HUES64 (cell line): ENCODE measurements at regions not wholly inside any gene's neighbourhood (a gene's known extent, or its start where the extent isn't known, plus 50 kb on each side); places are given as distances from the start of the nearest gene placed in this dataset.
"Not testable (repeated sequence)": the region's sequence is repeated elsewhere in the genome, so short reads cannot be mapped to it uniquely, and the experiment has no call there.

Experiments
- H3K27ac ChIP-seq: 2 replicates; pipeline ENCODE4 v1.7.0; 2013; ENCODE audit warnings: low read depth, low read length, inconsistent platforms
- H3K27me3 ChIP-seq: 2 replicates; pipeline ENCODE4 v1.6.1; 2013; ENCODE audit warnings: mild to moderate bottlenecking, low read length; ENCODE audit not compliant: insufficient read depth
- H3K36me3 ChIP-seq: 2 replicates; pipeline ENCODE4 v1.6.1; 2013; ENCODE audit warnings: mild to moderate bottlenecking, low read length; ENCODE audit not compliant: insufficient read depth
- H3K4me1 ChIP-seq: 2 replicates; pipeline ENCODE4 v1.6.1; 2013; ENCODE audit warnings: mild to moderate bottlenecking, low read length, moderate library complexity; ENCODE audit not compliant: insufficient read depth
- H3K4me3 ChIP-seq: 2 replicates; pipeline ENCODE4 v1.5.1; 2013; ENCODE audit warnings: mild to moderate bottlenecking, low read length, moderate library complexity
- H3K9ac ChIP-seq: 2 replicates; pipeline ENCODE4 v1.6.1; 2013; ENCODE audit warnings: mild to moderate bottlenecking, low read depth, low read length
- H3K9me3 ChIP-seq: 2 replicates; pipeline ENCODE4 v1.6.1; 2013; ENCODE audit warnings: low read depth, low read length; ENCODE audit not compliant: insufficient read depth
- WGBS: fragments of 150-250, 120-280 bp; methylation state at CpG from one replicate; pipeline ENCODE4 v1.1.7; 2013; ENCODE audit warnings: missing lambda C conversion rate; 5-methylcytosine and 5-hydroxymethylcytosine counted together

DNA sequence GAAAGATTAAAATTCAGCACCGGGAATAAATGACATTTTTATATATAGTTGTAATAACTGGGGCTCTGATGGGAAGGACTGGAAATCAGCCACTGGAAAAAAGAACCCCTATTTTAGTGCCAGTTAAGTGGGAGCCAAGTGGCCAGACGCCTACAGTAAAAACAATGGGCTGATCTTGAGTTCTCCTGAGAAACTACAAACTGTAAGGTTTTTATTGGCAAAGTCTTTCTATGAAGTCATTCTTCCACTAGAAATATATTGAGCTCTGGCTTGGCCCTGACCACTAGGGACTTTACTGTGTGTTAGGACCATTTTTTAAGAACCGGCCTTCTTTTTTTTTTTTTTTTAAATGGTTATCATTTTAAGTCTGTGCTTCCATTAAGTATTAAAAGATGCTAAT is 79.6 kb downstream of the ZNF22 start:
- H3K36me3 ChIP-seq = no peaks in the 10 kb centered on the region
- no peak overlapping the region for H3K27ac ChIP-seq
- H3K27me3 ChIP-seq = no peaks in the 10 kb centered on the region
- no peak overlapping the region for H3K4me3 ChIP-seq
- no peaks in the 10 kb centered on the region for H3K9me3 ChIP-seq
- 96% methylated on average over 2 of the region's 3 CpGs for WGBS
- no peak overlapping the region for H3K9ac ChIP-seq
- peaks cover 23% of the 10 kb centered on the region for H3K4me1 ChIP-seq

DNA sequence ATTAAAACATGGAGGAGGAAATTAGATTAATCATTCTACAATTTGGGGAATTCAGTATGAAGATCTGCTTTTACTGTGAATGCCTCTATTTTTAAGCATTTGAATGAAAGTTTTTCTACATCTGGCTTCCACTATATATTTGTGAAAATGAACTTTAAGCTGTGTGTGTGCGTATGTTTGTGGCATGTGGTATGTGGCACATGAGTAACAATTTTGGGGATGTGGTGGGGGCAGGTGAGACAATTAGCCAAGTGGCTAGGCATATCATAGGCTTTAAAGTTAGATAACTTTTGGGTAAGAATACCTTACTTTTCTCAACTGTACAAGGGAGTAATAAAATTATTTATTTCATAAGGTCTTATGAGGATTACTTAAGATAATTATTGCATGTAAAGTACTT is 81.5 kb downstream of the ZNF22 start:
- no peaks in the 10 kb centered on the region for H3K36me3 ChIP-seq
- no peak overlapping the region for H3K9ac ChIP-seq
- WGBS = 96% methylated on average over 1 of the region's 1 CpG
- H3K4me1 ChIP-seq = peaks cover 6% of the 10 kb centered on the region; the same call in 1 of the 2 replicates
- no peak overlapping the region for H3K4me3 ChIP-seq
- no peaks in the 10 kb centered on the region for H3K9me3 ChIP-seq
- no peaks in the 10 kb centered on the region for H3K27me3 ChIP-seq
- no peak overlapping the region for H3K27ac ChIP-seq

DNA sequence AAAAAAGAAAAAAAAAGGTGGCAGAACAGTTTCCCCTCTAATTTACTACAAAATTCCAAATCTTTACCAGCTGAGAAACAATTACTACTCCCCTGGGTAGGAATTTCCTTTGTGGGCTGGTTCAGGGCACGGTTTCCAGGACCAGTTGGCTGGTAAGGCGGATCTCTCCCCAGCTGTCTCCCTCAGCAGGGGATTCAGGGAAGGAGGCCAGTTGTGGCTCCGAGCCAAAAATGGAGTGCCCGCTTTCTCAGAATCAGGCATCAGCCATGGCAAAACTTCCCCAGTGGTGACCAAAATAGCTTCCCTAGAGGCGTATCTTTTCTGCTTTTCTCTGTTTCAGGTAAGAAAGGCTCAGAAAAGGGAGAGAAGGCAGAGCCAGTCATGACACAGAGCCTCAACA is 91.2 kb downstream of the ZNF22 start:
- 81% methylated on average over 5 of the region's 5 CpGs for WGBS
- Histone ChIP-seq H3K4me1 (peaks cover 13% of the 10 kb centered on the region; the same call in 1 of the 2 replicates), H3K9ac (no peak overlapping the region), H3K4me3 (no peak overlapping the region), H3K36me3 (no peaks in the 10 kb centered on the region), H3K9me3 (no peaks in the 10 kb centered on the region), H3K27me3 (no peaks in the 10 kb centered on the region), H3K27ac (no peak overlapping the region)

DNA sequence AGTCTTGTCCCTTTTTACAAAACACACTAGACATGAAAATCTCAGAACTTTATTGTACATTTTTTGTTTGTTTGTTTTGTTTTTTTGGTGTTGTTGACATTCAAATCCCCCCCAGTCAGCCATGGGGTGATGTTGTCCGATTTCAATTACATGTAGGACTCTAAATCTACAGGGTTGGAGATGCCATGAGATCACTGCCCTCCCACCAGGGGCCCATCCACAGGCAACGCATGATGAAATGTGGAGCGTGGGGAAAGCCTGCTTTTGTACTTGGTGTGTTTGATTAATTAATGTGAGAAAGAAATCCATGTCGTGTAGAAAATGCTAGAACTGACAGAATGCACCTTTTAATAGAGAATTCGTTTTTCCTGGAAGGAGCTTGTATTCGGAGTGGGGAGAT is 93.2 kb downstream of the ZNF22 start:
- H3K4me3 ChIP-seq = no peak overlapping the region
- no peaks in the 10 kb centered on the region for H3K36me3 ChIP-seq
- no peak overlapping the region for H3K27ac ChIP-seq
- H3K9ac ChIP-seq = no peak overlapping the region
- WGBS = 94% methylated on average over 6 of the region's 6 CpGs
- H3K4me1 ChIP-seq = peaks cover 13% of the 10 kb centered on the region; the same call in 1 of the 2 replicates
- H3K27me3 ChIP-seq = no peaks in the 10 kb centered on the region
- no peaks in the 10 kb centered on the region for H3K9me3 ChIP-seq

DNA sequence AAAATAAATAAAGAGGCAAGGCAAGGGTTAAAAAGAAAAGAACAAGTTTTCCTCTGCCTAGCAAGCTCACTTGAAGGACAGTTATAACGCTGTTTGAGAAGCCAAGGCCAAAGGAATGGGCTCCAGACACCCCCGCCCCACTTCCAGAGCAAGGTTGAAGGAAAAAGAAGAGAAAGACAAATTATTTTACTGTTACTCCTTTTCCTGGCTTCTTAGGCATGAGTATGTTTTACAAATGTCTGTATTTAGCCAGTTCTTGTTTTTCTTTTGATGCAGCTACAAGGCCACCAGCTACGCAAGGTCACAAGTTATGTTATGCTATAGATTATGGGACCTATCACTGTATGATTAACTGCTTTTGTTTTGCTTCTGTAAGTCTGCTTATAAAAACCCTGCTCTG is 94.6 kb downstream of the ZNF22 start:
- Histone ChIP-seq H3K4me1 (peaks cover 13% of the 10 kb centered on the region; the same call in 1 of the 2 replicates), H3K36me3 (no peaks in the 10 kb centered on the region), H3K27ac (no peak overlapping the region), H3K4me3 (no peak overlapping the region), H3K9me3 (no peaks in the 10 kb centered on the region), H3K27me3 (no peaks in the 10 kb centered on the region), H3K9ac (no peak overlapping the region)
- 77% methylated on average over 3 of the region's 3 CpGs for WGBS

DNA sequence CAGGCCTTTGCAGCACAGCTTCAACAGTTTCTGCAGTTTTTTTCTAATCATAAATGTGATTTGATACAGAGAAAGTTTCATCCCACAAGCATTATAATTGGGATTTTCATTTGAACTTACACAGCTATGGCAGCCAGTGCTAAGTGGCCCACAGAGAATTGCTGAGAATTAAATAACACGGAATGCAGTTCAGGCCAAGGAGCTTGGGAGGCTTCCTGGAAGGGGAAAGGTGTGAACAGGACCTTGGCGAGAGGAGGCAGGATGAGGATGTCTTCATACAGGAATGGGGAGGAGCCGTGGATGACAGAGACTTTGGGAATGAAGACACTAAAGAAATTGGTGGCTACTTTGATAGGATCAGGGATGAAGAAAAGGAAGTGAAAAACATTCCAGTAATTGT is 95.3 kb downstream of the ZNF22 start:
- Histone ChIP-seq H3K36me3 (no peaks in the 10 kb centered on the region), H3K9ac (no peak overlapping the region), H3K27me3 (no peaks in the 10 kb centered on the region), H3K4me3 (no peak overlapping the region), H3K9me3 (no peaks in the 10 kb centered on the region), H3K4me1 (peaks cover 13% of the 10 kb centered on the region; the same call in 1 of the 2 replicates), H3K27ac (no peak overlapping the region)
- WGBS = 70% methylated on average over 3 of the region's 3 CpGs

DNA sequence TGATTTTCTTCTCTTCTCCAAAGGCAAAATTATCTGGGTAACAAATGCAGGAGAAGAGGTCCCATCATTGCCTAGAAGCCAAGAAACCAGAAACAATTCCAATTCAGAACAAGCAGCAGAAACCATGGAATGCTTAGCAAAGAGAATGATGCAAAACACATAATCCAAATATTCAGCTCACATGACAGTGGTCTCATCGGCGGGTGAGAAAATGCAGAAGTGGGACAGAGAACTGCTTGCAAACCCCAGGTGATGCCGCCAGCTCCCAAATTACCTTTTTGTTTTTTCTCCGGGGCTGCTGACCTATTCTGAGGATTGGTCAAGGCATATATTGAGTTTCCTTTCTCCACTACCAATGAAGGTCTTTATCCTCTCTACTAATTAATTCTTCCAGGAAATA is 99.7 kb downstream of the ZNF22 start:
- H3K4me1 ChIP-seq = peaks cover 5% of the 10 kb centered on the region; the same call in 1 of the 2 replicates
- H3K36me3 ChIP-seq = no peaks in the 10 kb centered on the region
- H3K4me3 ChIP-seq = no peak overlapping the region
- WGBS = 96% methylated on average over 4 of the region's 4 CpGs
- no peak overlapping the region for H3K9ac ChIP-seq
- no peaks in the 10 kb centered on the region for H3K9me3 ChIP-seq
- H3K27ac ChIP-seq = no peak overlapping the region
- H3K27me3 ChIP-seq = no peaks in the 10 kb centered on the region

DNA sequence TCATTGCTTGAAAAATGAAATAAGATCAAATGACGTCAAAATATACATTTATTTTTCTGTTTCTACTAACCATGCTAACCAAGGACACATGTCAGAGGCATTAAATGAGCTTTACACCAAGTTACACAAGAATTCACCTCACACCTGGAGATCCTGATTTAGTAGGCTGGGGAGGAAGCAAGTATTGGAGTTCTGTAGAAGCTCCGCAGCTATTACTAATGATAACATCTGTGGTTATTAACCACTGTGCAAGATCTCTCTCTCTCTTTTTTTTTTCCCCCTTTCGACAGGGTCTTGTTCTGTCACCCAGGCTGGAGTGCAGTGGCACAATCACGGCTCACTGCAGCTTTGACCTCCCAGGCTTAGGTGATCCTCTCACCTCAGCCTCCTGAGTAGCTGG is 104.0 kb downstream of the ZNF22 start:
- Histone ChIP-seq H3K36me3 (no peaks in the 10 kb centered on the region), H3K4me1 (0 out of 2 replicates have a peak, but pooled peaks cover 3% of the 10 kb centered on the region), H3K9ac (no peak overlapping the region), H3K27ac (no peak overlapping the region), H3K27me3 (no peaks in the 10 kb centered on the region), H3K9me3 (no peaks in the 10 kb centered on the region), H3K4me3 (no peak overlapping the region)
- WGBS = 89% methylated on average over 4 of the region's 4 CpGs

DNA sequence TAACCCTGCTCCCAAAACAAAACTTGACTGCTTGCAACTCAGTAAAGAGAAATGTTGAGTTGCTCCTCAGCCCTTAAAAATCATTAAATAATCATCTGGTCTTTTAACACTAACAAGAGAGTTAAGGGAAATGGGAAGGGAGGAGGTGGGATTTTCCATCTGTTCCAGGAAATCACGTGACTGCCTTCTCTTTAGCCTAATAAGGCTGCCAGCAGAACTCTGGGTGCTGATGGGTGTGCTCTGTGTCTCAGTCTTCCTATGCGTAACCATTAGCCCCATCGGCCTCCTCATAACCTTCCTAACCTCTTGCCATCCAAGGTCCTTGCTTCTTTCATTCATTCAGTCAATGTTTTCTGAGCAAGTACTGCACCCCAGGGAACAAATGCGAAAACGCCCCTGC is 104.6 kb downstream of the ZNF22 start:
- not testable (repeated sequence) for H3K9me3 ChIP-seq, H3K9ac ChIP-seq, H3K4me1 ChIP-seq, H3K4me3 ChIP-seq, H3K27me3 ChIP-seq, H3K27ac ChIP-seq, H3K36me3 ChIP-seq
- 56% methylated on average over 5 of the region's 5 CpGs for WGBS

DNA sequence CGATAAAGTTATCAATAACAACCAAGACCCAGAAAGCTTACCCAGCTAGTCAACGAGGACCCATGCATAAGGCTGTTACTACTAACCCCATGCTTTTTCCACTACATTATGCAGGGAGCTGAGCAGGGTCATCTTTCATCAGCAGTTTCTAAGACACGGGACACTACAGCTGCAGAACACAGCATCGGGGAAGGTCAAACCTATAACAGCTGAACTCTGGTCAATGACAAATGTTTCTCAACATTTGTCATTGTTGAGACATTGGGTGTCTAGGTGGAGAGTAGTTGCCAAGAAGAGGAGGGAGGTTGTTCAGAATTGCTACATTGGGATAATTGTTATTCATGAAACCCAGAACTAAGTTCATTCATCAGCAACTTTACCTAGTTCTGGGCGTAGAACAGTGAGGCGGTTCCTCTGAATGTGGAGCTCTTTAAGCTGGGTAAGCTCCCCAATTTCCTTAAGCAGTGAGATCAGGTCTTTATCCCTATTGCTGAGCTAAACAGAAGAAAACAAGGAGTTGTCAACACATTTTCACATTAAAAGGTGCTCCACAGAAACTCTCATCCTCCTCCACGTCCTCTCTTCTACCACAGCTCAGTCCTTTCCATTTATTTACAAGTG is 105.6 kb downstream of the ZNF22 start:
- Histone ChIP-seq H3K4me3 (no peak overlapping the region), H3K27me3 (no peaks in the 10 kb centered on the region), H3K4me1 (0 out of 2 replicates have a peak, but pooled peaks cover 3% of the 10 kb centered on the region), H3K36me3 (no peaks in the 10 kb centered on the region), H3K9me3 (no peaks in the 10 kb centered on the region), H3K9ac (no peak overlapping the region), H3K27ac (no peak overlapping the region)
- WGBS = 87% methylated on average over 7 of the region's 7 CpGs

DNA sequence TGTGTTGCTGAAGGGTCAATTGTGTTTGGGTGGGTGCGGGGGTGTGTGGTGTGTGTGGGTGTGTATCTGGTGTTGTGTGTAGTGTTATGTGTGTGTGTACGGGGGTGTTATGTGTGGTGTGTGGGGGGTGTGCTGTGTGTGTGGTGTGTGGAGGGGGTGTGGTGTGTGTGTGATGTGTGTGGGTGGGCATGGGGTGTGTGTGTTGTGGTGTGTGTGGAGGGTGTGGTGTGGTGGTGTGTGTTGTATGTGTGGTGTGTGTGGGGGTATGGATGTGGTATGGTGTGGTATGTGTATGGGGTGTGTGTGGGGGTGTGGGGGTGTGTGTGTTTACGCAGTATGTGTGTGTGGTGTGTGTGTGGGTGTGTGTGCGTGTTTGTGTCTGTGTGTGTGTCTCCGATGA is 110.8 kb downstream of the ZNF22 start:
- 98% methylated on average over 3 of the region's 5 CpGs for WGBS
- H3K4me1 ChIP-seq = no peaks in the 10 kb centered on the region
- no peaks in the 10 kb centered on the region for H3K36me3 ChIP-seq
- H3K9ac ChIP-seq = no peak overlapping the region
- no peaks in the 10 kb centered on the region for H3K27me3 ChIP-seq
- no peak overlapping the region for H3K4me3 ChIP-seq
- H3K9me3 ChIP-seq = no peaks in the 10 kb centered on the region
- no peak overlapping the region for H3K27ac ChIP-seq

DNA sequence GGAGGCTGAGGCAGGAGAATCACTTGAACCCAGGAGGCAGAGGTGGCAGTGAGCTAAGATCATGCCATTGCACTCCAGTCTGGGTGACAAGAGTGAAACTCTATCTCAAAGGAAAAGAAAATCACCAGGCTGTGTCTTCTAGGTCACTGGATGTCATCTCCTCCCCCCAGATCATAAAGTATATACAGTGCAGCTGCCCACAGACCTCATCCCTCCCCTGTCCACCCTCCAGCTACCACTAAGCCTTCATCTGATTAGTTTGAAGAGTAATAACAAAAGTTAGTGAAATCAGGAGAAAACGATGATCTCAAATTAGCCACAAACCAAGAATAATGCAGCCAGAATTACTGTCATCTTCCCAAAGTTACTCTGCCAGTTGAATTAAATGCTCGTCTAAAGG is 117.2 kb downstream of the ZNF22 start:
- not testable (repeated sequence) for H3K36me3 ChIP-seq, H3K27ac ChIP-seq, H3K27me3 ChIP-seq, H3K4me1 ChIP-seq, H3K9me3 ChIP-seq, H3K9ac ChIP-seq, H3K4me3 ChIP-seq
- 100% methylated on average over 2 of the region's 2 CpGs for WGBS
